GM21515 (cell line): ENCODE measurements at regions not wholly inside any gene's neighbourhood (a gene's known extent, or its start where the extent isn't known, plus 50 kb on each side); places are given as distances from the start of the nearest gene placed in this dataset.
"Not testable (repeated sequence)": the region's sequence is repeated elsewhere in the genome, so short reads cannot be mapped to it uniquely, and the experiment has no call there.

ENCODE experiments used
- ATAC-seq: cut with Tn5 transposase; IDR thresholded peaks from one replicate; pipeline ENCODE4 v1.9.1; 2021; ENCODE audit not compliant: unreplicated experiment

DNA sequence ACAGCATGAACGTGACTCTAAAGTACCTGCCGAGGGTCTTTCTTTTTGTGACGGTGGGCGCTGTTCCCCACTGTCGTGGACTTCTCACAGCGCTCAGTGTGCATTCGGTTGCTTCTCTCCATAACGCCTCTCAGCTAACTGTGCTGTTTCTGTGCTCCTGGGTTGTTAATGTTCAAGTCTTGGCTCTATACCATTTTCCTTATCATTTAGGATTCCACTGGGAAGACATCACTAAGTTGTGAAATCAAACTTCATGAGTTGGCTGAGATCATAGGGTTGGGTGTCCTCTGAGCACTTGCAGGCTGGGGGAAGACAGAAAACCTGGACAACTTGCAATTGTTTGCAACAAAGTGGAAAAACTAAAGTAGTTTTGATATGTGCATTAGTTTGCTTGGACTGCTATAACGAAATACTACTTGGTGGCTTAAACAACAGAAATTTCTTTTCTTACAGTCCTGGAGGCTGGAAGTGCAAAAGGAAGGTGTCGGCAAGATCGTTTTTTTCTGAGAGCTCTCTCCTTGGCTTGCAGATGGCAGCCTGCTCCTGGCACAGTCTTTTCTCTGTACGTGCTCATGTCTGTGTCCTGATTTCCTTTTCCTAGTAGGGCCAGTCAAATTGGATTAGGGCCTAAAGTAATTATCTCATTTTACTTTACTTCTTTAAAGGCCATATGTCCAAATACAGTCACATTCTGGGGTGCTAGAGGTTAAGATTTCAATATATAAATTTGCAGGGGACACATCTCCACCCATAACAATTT lies 270.0 kb upstream of the PLGLB2 start:
- not testable (repeated sequence) for ATAC-seq

DNA sequence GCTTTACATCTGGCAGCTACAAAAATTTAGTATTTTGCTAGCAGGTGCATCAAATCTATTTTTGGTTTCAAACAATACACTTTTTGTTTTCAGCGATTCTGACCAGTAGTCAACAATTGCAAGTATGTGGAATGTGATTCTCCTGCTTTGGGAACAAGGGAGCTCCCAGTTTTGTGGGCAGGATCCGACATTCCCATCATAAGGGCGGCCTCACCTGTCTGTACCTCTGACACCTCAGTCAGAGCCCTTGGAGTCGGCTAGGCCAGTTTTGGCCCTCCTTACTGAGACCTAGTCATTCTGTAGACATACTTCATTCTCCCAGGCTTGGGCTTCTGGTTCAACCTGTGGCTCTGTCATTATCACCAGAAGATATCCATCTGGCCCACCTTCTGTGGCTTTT lies 269.0 kb upstream of the PLGLB2 start:
- ATAC-seq: not testable (repeated sequence)

- not testable (repeated sequence) for ATAC-seq
These were observed 264.7 kb upstream of the PLGLB2 start for GRCh38 chr2:87483093-87483680.

DNA sequence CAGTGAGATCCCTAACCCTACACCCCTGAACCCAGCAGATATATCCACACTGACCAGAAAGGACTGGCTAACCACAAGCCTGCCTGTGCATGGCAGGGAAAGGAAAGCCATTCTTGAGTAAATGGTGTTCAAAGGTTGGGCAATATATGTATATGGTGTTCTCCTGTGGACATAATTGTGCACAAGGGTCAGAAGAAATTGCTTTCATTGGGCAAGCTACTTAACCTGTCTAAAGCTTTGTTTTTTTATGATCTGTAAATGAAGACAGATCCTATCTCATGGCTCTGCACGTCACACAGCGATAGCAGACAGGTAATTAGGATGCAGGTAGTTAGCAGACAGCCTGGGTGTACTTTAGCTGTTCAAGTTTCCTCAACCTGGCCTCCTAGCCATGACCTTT lies 263.5 kb upstream of the PLGLB2 start:
- ATAC-seq: not testable (repeated sequence)

- peak; percentile 4 for ATAC-seq
These were observed 262.4 kb upstream of the PLGLB2 start for GRCh38 chr2:87485455-87485854.

GRCh38 chr2:87485884-87486283 lies 262.0 kb upstream of the PLGLB2 start:
- ATAC-seq: peak; percentile 89

GRCh38 chr2:87486413-87486812 lies 261.5 kb upstream of the PLGLB2 start:
- not testable (repeated sequence) for ATAC-seq

- not testable (repeated sequence) for ATAC-seq
These were observed 259.9 kb upstream of the PLGLB2 start for GRCh38 chr2:87488021-87488420.

DNA sequence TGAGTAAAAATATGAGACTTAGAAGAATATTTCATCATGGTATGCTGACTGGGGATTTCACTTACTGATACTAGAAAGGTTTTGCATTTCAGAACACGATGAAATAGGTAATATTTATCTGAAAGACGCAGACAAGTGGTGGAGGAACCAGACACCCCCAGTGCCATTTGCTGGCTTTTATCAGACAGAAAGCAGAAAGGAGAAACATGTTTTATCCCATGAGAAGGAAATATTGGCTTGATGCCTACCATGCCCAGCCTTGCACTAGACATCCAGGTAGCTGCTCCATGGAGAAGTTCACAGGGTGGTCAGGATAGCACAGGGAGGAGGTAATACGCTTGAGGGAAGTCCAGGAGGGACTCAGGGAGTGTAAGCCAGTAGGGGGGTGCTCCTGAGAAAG lies 258.9 kb upstream of the PLGLB2 start:
- not testable (repeated sequence) for ATAC-seq

DNA sequence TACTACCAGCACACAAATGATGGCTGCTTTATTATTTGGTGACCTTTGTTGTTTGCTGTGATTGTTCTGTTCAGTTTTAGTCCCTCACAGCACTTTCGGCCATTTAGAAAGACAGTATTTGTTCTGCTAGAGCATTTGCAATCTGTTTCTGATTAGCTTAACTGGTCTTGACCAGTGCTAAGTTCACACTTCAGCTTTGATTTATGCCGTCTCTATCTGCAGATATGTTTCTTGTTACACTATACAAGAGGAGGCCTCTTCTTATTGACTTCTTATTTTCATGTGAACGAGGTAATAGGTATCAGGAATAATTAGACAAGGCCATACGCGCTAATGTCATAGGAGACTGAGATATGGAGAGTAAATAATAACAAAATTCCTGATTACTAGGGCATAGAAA lies 253.0 kb upstream of the PLGLB2 start:
- not testable (repeated sequence) for ATAC-seq

GRCh38 chr2:87495455-87495854 lies 252.4 kb upstream of the PLGLB2 start:
- ATAC-seq: not testable (repeated sequence)

GRCh38 chr2:87496036-87497006 lies 251.6 kb upstream of the PLGLB2 start:
- peak; percentile 81 for ATAC-seq

GRCh38 chr2:87497135-87497534 lies 250.8 kb upstream of the PLGLB2 start:
- ATAC-seq: not testable (repeated sequence)

- ATAC-seq: not testable (repeated sequence)
These were observed 250.2 kb upstream of the PLGLB2 start for GRCh38 chr2:87497700-87498099.

DNA sequence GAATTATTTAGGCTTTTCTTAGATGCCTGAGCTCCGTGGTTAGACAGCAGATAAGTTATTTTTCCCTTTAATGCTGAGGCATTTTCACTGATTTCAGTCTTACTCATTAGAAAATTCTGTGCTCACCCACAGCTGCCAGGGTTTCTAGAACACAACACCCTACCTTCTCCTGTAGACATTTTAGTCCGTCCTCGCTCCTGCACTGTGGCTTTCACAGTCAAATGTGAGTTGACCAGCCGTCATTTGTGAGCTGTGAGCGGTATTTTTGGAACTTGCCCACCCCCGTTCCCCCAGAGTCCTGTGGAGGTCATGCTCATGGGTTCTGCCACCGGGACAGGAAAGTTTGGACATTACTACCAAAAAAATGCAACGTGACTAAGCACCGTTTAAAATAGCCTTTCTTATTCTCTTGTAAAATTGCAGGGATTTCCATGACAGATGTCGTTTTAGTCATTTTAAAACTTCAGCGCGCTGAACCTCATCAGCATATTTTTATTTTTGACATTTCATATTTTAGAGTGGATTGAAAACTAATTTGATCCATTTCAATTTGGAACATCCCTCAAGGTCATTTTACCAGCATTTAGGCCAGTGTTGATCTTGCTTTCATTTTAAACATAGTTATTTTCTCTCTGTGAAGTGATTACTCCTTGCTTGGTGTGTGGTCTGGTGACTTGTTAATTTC lies 249.6 kb upstream of the PLGLB2 start:
- peak; percentile 51 for ATAC-seq

DNA sequence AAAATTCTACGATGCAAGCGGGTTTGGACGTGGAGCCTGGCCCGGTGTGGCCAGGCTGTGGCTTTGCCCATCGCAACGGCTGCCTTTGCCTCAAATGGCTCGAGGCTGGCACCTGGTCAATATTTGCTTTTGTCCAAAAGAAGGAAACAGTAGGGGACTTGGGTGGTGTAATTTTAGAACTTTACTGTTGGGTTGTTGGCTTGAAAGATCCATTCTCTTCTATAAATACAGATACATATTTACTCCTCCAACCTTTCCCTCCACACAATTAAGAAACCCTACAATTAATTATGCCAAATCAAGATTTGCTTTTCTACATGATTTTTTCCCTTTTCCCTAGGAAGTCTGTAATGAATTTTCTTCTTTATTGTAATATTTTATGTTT lies 249.0 kb upstream of the PLGLB2 start:
- ATAC-seq: not testable (repeated sequence)

DNA sequence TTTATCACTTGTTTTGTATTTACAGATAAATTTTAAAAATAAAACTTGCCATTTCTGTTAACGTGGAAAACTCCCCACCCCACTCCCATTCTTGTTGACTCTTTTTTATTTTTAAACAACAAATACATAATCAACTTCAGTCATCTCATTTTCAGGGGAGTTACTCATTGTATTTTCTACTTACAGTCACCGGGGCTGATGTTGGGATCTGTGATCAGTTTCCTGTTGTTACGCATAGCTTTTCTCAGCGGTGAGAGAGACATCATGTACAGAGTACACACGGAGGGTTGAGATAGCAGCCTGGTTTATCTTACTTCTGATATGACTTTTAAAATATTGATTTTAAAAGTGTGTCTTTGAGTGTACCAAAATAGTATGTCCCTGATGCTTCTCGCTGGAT lies 248.0 kb upstream of the PLGLB2 start:
- not testable (repeated sequence) for ATAC-seq

GRCh38 chr2:87500421-87500820 lies 247.5 kb upstream of the PLGLB2 start:
- not testable (repeated sequence) for ATAC-seq

DNA sequence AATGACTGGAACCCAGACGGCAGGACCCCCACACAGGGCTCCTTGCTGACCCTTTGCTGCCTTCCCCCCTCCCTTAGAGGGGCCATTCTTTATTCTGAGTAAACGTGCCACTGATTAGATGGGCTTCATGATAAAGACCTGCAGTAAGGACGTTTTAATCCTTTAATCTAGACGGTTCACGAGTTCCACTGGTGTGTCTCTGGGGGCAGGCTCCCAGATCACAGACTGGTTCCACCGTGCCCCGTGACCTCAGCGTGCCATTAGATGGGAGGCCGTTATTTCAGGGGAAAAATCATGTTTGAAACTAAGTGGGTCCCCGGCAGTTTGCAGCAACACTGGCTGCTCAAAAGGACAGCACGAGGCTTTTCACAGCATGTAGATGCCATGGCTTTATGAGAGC lies 246.9 kb upstream of the PLGLB2 start:
- not testable (repeated sequence) for ATAC-seq

GRCh38 chr2:87502948-87503347 lies 244.9 kb upstream of the PLGLB2 start:
- ATAC-seq: not testable (repeated sequence)

DNA sequence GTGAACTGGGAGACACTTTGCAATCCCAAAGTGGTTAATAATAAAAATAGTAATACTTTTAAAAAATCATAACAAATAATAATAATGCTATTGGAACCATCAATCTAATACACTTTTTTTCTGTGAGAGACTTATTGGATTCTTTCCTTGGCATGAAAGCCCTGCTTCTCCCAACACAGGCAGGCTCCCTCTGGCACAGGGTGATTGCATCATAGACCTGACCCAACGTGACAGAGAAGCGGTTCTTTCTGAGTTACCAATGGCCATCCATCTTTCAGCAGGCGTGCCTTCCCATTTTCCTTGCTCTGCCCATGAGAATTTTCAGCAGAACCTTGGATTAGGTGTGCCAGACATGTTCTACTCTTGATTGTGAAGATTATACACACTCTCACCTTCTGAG lies 242.6 kb upstream of the PLGLB2 start:
- ATAC-seq: not testable (repeated sequence)
